K562 (cell line): ENCODE measurements at regions not wholly inside any gene's neighbourhood (a gene's known extent, or its start where the extent isn't known, plus 50 kb on each side); places are given as distances from the start of the nearest gene placed in this dataset.

Source experiments
- ATAC-seq: fragments of 200-7000 bp; cut with Tn5 transposase; 3 replicates; pipeline ENCODE4 v1.9.1; 2020; ENCODE audit warnings: moderate library complexity
- BruUV-seq: library from RNA; stranded (reverse); fragments of 400-500 nt; replicated peaks from 2 replicates; lab custom pipeline; 2021; lab: Mats Ljungman, UMichigan
- CTCF ChIA-PET: fragments of 300-600 bp; formaldehyde crosslinking; extraction: SDS; loops from one replicate; lab custom pipeline; 2021; ENCODE audit warnings: low intra/inter-chr PET ratio; lab: Yijun Ruan, JAX
- POLR2A ChIA-PET: fragments of 300-600, 350-650 bp; sonication (Branson Sonifier 250); formaldehyde crosslinking; extraction: SDS; loops from one replicate; lab custom pipeline; 2021; ENCODE audit warnings: antibody characterized with exemption, inconsistent platforms; lab: Yijun Ruan, JAX
- DNase-seq, 4 experiments: peaks; one replicate each; pipeline versions ENCODE4 v3.0.0 to v3.0.0-alpha.2; 2011 to 2018; ENCODE audit warnings: low spot score in 3 of 4, mixed read lengths in 3 of 4; ENCODE audit errors: extremely low read depth in 1 of 4
- FAIRE-seq: peaks from 2 replicates; lab custom pipeline; 2011; peaks lifted over from hg19 to GRCh38; lab: Jason Lieb, UNC
- H2AFZ ChIP-seq: 2 replicates; pipeline ENCODE4 v1.6.0; 2011; ENCODE audit warnings: low read depth, low read length, control low read depth, inconsistent platforms
- H3K27ac ChIP-seq: fragments of 200-600 bp; 3 replicates; pipeline ENCODE4 v1.8.0; 2011; ENCODE audit warnings: low read depth, mild to moderate bottlenecking, control low read depth, inconsistent platforms, low read length, moderate library complexity, mixed read lengths; ENCODE audit errors: extremely low read depth
- H3K27me3 ChIP-seq, 2 experiments: fragments of 300-600 bp in 1 of 2; 2 replicates in 1 of 2; 3 replicates in 1 of 2; pipeline versions ENCODE4 v1.6.0 to v1.8.0; 2011; ENCODE audit warnings: inconsistent platforms in 2 of 2, low read length in 2 of 2, mild to moderate bottlenecking in 1 of 2, mixed read lengths in 1 of 2, moderate library complexity in 1 of 2; ENCODE audit not compliant: control insufficient read depth in 2 of 2, insufficient read depth in 2 of 2
- H3K36me3 ChIP-seq: fragments of 300-600 bp; 3 replicates; pipeline ENCODE4 v1.8.0; 2011; ENCODE audit warnings: mild to moderate bottlenecking, low read length, inconsistent platforms; ENCODE audit not compliant: control insufficient read depth, insufficient read depth
- H3K4me1 ChIP-seq, 2 experiments: fragments of 200-600 bp in 1 of 2; replicated peaks in 1 of 2; 2 replicates in 1 of 2; 3 replicates in 1 of 2; pipeline versions ENCODE4 v1.5.1 to v1.8.0; 2011; ENCODE audit warnings: inconsistent platforms in 2 of 2, low read length in 2 of 2, mild to moderate bottlenecking in 1 of 2, mixed read lengths in 1 of 2, moderate library complexity in 1 of 2; ENCODE audit not compliant: control insufficient read depth in 2 of 2, insufficient read depth in 2 of 2
- H3K4me2 ChIP-seq: 2 replicates; pipeline ENCODE4 v1.6.1; 2011; ENCODE audit warnings: low read length, control low read depth, inconsistent platforms, mixed read lengths; ENCODE audit not compliant: insufficient read depth
- H3K4me3 ChIP-seq: fragments of 200-600 bp; sonication (generic), shearing (Covaris generic); 2 replicates; pipeline ENCODE4 v1.5.1; 2016; ENCODE audit warnings: control low read depth, inconsistent platforms
- H3K79me2 ChIP-seq: fragments of 200-600 bp; 3 replicates; pipeline ENCODE4 v1.8.0; 2011; ENCODE audit warnings: low read length, inconsistent platforms; ENCODE audit not compliant: control insufficient read depth, insufficient read depth
- H3K9ac ChIP-seq, 2 experiments: 2 replicates each; pipeline versions ENCODE4 v1.6.0 to v1.6.1; 2011; ENCODE audit warnings: low read depth in 2 of 2, low read length in 2 of 2, control low read depth in 1 of 2, inconsistent platforms in 1 of 2, mild to moderate bottlenecking in 1 of 2, mixed read lengths in 1 of 2; ENCODE audit not compliant: insufficient read depth in 1 of 2
- H3K9me1 ChIP-seq: one replicate; pipeline ENCODE4 v1.6.0; 2011; ENCODE audit warnings: inconsistent platforms, mild to moderate bottlenecking, low read length, moderate library complexity; ENCODE audit not compliant: control insufficient read depth, insufficient read depth
- H3K9me3 ChIP-seq: replicated peaks from 2 replicates; pipeline ENCODE4 v1.5.1; 2011; ENCODE audit warnings: low read depth, low read length, inconsistent platforms; ENCODE audit not compliant: control insufficient read depth, insufficient read depth
- H4K20me1 ChIP-seq: replicated peaks from 2 replicates; pipeline ENCODE4 v1.6.1; 2011; ENCODE audit warnings: low read length, inconsistent platforms, mixed read lengths; ENCODE audit not compliant: control insufficient read depth, insufficient read depth
- CREB1 ChIP-seq, 2 experiments: sonication (generic) in 1 of 2; formaldehyde crosslinking in 1 of 2; IDR thresholded peaks; 2 replicates each; pipeline versions ENCODE4 v1.6.1 to v1.8.0; 2012 to 2022; ENCODE audit warnings: inconsistent platforms in 1 of 2, mild to moderate bottlenecking in 1 of 2, missing genetic modification reagents in 1 of 2, moderate library complexity in 1 of 2
- GABPB1 ChIP-seq: sonication (generic); formaldehyde crosslinking; IDR thresholded peaks from 2 replicates; pipeline ENCODE4 v1.8.0; 2022; ENCODE audit warnings: mild to moderate bottlenecking, missing genetic modification reagents
- IFI16 ChIP-seq: fragments of 250-450 bp; sonication (Bioruptor Pico); IDR thresholded peaks from 2 replicates; pipeline ENCODE4 v2.1.2; 2022; ENCODE audit warnings: mild to moderate bottlenecking, inconsistent platforms
- MTA1 ChIP-seq: fragments of 450-650 bp; IDR thresholded peaks from 2 replicates; pipeline ENCODE4 v1.6.1; 2017; ENCODE audit warnings: borderline replicate concordance
- NCOA1 ChIP-seq: fragments of 450-650 bp; IDR thresholded peaks from 2 replicates; pipeline ENCODE4 v1.6.1; 2016; ENCODE audit warnings: low read depth
- RAD21 ChIP-seq, 2 experiments: fragments of 250-450 bp in 1 of 2; fragments of 450-650 bp in 1 of 2; sonication (Bioruptor Pico) in 1 of 2; formaldehyde crosslinking in 1 of 2; IDR thresholded peaks in 1 of 2; conservative IDR thresholded peaks in 1 of 2; 2 replicates each; pipeline versions ENCODE4 v1.4.0 to v1.8.0; 2020 to 2022; ENCODE audit warnings: mild to moderate bottlenecking in 2 of 2, moderate library complexity in 1 of 2
- ZBTB26 ChIP-seq: fragments of 450-650 bp; formaldehyde crosslinking; IDR thresholded peaks from 2 replicates; pipeline ENCODE4 v1.4.0; 2022; ENCODE audit warnings: missing genetic modification characterization
- WGBS: fragments of 100-300 bp; shearing (Covaris generic); methylation state at CpG from one replicate; pipeline ENCODE4 v1.1.6; 2016; ENCODE audit warnings: low coverage, mixed read lengths; ENCODE audit not compliant: insufficient coverage; ENCODE audit errors: missing lambda C conversion rate; 5-methylcytosine and 5-hydroxymethylcytosine counted together
- in situ Hi-C: fragments of 300-500 bp; cut with MboI; formaldehyde crosslinking; loops from 4 replicates; pipeline ENCODE4 v1.15.0; 2018; ENCODE audit warnings: inconsistent platforms, mixed read lengths
- intact Hi-C: fragments of 100-400 bp; cut with micrococcal nuclease; formaldehyde crosslinking; loops from 2 replicates; pipeline ENCODE4 v1.14.2; 2022

GRCh38 chr7:88399036-88399435 lies 92.3 kb upstream of the STEAP4 start:
- Histone ChIP-seq H3K79me2 (no peaks in the 10 kb centered on the region), H3K9ac (no peak overlapping the region), H3K27ac (no peak overlapping the region), H3K9me3 (no peaks in the 10 kb centered on the region; the same call in 1 of the 2 replicates), H4K20me1 (no peaks in the 10 kb centered on the region), H3K27me3 (no peaks in the 10 kb centered on the region), H3K4me2 (no peak overlapping the region), H3K4me1 (no peaks in the 10 kb centered on the region), H2AFZ (no peak overlapping the region), H3K36me3 (no peaks in the 10 kb centered on the region), H3K4me3 (no peak overlapping the region), H3K9me1 (no peaks in the 10 kb centered on the region)
- CTCF ChIA-PET = no interaction called here
- intact Hi-C loops = no loop called here
- no peak for TF ChIP-seq CREB1 (IDR thresholded peaks at IDR 0.05)
- TF ChIP-seq CREB1 (CRISPR knock-in tag; IDR thresholded peaks at IDR 0.05) = no peak
- no peak for TF ChIP-seq ZBTB26 (CRISPR knock-in tag)
- TF ChIP-seq IFI16 (CRISPR knock-in tag) = no peak
- TF ChIP-seq GABPB1 (CRISPR knock-in tag) = no peak
- DNase-seq (no peak), FAIRE-seq (no peak), ATAC-seq (no peak)
- POLR2A ChIA-PET = no interaction called here
- no TSS peak for BruUV-seq
- 0% methylated on average over 9 of the region's 9 CpGs for WGBS
- in situ Hi-C loops = no loop called here

GRCh38 chr7:88398459-88398858 lies 91.8 kb upstream of the STEAP4 start:
- DNase-seq = no peak
- Histone ChIP-seq H3K9me1 (no peaks in the 10 kb centered on the region), H3K4me2 (no peak overlapping the region), H3K36me3 (no peaks in the 10 kb centered on the region), H3K79me2 (no peaks in the 10 kb centered on the region), H3K9ac (no peak overlapping the region), H3K27me3 (no peaks in the 10 kb centered on the region), H2AFZ (no peak overlapping the region), H3K9me3 (no peaks in the 10 kb centered on the region; the same call in 1 of the 2 replicates), H3K27ac (no peak overlapping the region), H4K20me1 (no peaks in the 10 kb centered on the region), H3K4me3 (no peak overlapping the region), H3K4me1 (no peaks in the 10 kb centered on the region)
- ATAC-seq = no peak
- no peak for FAIRE-seq
- no TSS peak for BruUV-seq
- intact Hi-C loops = no loop called here
- ChIA-PET CTCF (no interaction called here), POLR2A (no interaction called here)
- WGBS = 0% methylated on average over 1 of the region's 1 CpG
- in situ Hi-C loops = no loop called here
- no peak for TF ChIP-seq NCOA1
- TF ChIP-seq MTA1 = no peak
- TF ChIP-seq RAD21 (CRISPR knock-in tag; conservative IDR thresholded peaks at IDR 0.05 in 1 of 2, IDR thresholded peaks at IDR 0.05 in 1 of 2) = no peak
